HG03159 (cell line): ENCODE measurements at regions not wholly inside any gene's neighbourhood (a gene's known extent, or its start where the extent isn't known, plus 50 kb on each side); places are given as distances from the start of the nearest gene placed in this dataset.
"Not testable (repeated sequence)": the region's sequence is repeated elsewhere in the genome, so short reads cannot be mapped to it uniquely, and the experiment has no call there.

Experiments used
- ATAC-seq: cut with Tn5 transposase; IDR thresholded peaks from one replicate; pipeline ENCODE4 v1.9.1; 2021; ENCODE audit warnings: mild to moderate bottlenecking, moderate library complexity; ENCODE audit not compliant: unreplicated experiment

DNA sequence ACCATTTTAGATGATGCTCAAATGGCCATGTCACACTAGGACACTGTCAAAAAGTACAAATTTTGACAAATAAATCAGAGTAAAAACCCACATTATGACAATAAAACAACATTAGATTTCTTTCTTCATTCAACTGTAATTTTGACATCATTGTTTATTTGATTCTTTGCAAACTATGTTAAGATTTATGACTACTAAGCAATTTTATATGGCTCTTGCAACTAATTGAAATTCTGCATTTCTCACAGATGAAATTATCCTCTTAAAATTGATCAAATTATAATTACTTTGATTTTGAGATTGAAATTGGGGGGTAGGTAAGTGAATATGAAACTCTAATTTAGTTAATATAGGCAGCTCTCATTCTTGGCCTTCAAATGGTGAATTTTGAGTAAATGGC lies 59.8 kb downstream of the ATOH1 start:
- no peak for ATAC-seq

DNA sequence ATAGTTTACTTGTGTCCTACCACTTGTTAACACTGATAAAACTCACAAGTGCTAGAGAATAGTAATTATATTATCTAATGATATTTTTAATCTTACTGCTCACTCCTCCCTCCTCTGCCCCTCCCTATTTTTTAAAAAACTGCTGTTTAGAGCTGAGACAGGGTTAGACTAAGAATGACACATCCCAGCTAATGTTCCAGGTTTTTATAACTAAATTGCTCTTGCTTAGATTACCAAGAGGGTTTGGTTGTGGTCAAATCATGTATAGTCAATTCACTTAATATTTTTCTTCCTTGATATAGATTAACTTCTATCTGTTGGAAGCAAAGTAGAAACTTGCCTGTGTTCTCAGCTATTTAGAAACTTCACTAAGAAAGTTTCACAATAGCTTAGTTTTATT lies 60.2 kb downstream of the ATOH1 start:
- ATAC-seq, result no peak

DNA sequence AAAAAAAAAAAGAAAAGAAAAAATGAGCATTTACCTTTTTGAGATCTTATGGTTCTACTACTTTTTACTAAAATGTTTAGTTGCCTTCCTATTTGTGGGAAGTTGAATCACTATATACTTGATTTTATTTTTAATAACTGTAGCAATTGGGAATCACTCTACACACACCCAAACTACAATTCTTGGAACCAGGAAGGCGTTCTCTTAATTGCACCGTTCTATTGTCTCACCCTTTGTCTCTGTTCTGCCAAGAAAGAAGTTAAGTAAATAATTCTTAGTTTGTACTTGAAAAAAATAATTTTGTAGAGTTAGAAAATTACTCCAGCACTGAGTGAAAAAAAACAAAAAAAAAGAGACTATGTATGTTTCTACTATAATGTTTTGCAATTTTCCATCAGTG lies 62.7 kb downstream of the ATOH1 start:
- no peak for ATAC-seq

DNA sequence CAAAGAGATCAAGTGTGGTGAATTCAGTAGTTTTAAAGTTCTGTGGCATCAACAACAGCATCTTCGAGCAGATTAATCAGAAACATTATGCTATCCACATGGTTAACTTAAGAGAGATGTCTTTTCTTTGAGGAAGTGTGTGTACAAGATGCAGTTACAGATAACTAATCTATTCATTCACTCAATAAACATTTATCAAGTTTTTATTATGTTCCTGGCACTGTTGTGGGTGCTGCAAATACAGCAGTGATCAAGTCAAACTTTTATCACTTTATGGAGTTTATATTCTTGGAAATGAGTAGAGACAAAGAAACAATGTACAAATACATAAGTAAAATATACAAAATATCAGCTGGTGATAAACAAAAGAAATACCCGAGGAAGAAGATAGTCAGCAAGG lies 66.4 kb downstream of the ATOH1 start:
- no peak for ATAC-seq

DNA sequence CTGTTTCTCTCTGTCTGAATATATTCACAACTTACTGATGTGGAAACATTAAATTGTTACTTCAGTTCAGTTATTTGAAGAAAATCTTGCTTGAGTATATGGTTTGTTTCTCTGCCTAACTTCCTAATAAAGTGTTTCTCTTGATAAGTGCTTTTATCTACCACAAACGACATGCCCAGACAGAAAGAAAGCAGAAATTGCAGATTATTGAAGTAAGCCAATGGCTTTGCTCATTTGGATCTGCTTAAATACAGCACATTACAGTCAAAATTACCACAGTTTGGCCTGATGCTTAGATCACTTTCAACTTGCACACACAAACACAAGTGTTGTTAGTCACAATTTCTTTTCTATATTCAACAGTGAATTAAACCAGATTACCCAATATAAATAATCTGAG lies 68.0 kb downstream of the ATOH1 start:
- ATAC-seq, result no peak

DNA sequence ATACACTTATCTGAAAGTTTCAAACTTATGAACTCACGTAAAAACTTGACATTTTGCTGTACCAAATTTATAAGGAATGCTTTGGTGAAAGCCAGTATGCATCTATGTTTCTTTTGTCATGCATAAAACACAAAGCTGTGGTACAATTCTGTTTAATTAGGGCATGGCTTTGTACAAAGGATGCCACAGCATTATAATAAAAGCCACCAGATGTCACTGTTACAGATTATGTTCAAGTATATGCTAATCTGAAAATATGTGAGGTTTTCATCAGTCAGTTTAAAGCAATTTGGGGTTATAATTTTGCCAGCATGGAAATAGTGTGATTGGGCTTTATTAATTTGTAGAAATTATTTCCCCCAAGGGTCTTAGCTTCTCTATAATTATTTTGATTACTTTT lies 69.0 kb downstream of the ATOH1 start:
- ATAC-seq, result peak; percentile 79

DNA sequence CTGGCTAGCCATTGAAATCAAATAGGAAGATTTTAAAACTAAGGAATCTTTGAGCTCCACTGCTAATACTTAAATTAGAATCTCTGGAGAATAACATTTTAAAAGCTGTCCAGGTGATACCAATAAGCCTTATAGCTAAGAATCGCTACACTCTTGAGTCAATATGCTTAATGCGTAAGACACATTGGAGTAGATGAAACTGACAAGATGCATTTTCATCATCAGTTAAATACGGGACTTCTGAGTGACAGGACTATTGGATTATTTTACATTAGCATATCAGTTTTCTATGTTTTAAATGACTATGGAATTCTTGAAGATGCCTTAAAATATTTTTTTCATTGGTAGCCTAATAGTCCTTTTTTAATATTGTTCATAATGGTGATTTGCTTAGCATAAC lies 80.2 kb downstream of the ATOH1 start:
- no peak for ATAC-seq

DNA sequence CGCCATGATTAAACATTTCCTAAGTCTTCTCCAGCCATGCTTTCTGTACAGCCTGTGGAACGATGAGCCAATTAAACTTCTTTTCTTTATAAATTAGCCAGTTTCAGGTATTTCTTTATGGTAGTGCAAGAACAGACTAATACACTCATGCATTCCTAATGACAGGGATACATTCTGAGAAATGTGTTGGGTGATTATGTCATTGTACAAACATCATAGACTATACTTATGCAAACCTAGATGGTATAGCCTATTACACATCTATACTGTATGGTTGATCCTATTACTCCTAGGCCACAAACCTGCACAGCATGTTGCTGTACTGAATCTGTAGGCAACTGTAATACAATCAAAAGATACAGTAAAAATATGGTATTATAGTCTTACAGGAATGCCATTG lies 83.1 kb downstream of the ATOH1 start:
- ATAC-seq, result no peak

DNA sequence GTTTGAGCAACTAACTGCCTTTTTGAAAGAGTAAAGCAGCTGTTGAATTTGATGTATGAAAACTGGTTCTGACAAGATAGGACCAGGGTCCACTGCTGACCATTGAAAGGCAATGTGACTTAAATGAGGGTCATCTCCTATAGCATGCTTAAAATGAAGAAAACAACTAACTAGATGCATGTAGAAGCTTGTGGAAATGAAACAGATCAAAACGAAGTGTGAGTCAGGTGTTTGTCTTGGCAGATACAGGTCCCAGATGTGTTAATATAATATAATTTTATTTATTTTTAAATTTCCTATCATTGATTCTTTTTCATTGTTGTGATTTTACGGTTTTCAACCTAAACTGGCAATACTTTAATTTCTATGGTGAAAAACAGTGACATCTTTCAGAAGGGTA lies 83.6 kb downstream of the ATOH1 start:
- no peak for ATAC-seq

DNA sequence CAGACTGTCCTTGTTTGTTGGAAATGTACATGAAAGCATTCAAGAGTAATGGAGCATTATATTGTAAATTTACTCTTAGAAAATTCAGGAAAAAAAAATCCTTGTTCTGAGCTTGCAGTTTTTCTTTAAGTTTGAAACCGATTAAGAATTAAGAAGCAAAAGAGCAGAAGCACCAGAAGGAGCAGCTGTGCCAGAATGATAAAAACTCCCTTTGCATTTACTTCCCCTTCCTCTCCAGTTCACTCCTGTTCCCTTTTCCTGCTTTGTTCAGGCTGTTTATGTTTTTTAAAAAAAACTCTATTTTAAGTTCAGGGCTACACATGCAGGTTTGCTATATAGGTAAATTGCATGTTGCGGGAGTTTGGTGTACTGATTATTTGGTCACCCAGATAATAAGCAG lies 90.3 kb downstream of the ATOH1 start:
- no peak for ATAC-seq

DNA sequence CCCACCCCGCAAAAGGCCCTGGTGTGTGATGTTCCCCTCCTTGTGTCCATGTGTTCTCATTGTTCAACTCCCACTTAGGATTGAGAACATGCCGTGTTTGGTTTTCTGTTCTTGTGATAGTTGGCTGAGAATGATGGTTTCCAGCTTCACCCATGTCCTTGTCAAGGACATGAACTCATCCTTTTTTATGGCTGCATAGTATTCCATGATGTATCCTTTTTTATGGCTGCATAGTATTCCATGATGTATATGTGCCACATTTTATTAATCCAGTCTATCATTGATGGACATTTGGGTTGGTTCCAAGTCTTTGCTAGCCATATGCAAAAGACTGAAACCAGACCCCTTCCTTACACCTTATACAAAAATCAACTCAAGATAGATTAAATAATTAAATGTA lies 95.0 kb downstream of the ATOH1 start:
- not testable (repeated sequence) for ATAC-seq

DNA sequence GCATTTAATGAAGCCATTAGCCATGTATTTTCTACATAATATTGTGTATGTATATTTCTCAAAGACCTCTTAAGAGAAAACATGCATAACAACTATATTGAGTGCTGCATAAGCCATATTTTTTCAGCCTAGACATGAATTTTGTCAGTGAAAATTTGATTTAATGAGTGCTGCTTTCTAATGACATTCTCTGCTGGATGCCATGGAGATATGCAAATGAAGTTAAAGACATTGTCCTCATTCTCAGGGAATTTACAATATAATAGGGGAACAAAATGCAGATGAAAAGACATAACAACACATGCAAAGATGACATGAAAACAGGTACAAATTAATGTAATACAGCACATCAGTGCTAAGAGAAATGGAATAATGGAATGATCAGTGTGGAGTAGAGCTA lies 118.7 kb downstream of the ATOH1 start:
- no peak for ATAC-seq

DNA sequence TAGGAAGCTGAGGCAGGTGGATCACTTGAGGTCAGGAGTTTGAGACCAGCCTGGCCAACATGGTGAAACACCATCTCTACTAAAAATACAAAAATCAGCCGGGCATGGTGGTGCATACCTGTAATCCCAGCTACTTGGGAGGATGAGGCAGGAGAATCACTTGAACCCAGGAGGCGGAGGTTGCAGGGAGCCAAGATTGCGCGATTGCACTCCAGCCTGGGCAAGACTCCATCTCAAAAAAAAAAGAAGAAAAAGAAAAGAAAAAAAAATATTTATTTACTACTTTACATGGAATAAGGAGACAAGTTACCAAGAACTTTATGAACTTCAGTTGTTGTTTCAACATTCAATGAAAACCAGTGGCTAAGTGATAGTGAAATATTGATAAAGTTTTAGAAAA lies 121.7 kb downstream of the ATOH1 start:
- not testable (repeated sequence) for ATAC-seq

DNA sequence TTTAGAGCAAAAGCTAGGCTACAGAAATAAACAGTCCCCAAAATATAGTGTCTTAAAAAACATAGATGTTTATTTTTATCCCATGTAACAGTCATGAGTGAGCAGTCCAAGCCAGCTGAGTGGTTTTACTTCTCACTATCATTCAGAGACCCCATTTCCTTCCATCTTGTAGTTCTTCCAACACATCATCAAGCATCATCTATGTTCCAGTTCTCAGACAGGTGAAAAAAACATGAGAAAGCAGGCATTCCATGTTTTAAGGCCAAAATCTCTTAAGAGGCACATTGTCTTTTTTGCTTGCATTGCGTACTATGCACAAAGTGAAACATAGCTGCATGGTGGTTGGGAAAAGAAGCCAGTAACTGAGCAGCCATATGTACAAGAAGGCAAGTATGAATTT lies 128.6 kb downstream of the ATOH1 start:
- ATAC-seq, result no peak

DNA sequence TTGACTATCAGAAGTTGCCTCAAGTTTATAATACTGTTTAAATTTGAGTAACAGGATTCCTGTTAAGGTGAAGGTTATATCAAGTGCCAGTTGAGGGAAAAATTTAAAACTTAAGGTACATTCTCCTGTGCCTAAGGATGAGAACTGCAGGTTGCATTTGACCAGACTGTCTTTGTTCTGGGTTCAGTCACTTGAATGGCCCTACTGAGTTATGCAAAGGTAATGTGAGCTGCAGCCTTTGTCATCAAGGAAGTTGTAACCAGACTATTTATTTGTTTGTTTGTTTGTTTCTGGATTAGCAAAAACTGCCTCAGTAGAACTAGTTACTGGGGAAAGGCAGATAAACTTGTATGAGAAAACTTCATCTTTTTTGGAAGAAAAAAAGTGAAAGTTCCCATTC lies 131.9 kb downstream of the ATOH1 start:
- ATAC-seq, result no peak

DNA sequence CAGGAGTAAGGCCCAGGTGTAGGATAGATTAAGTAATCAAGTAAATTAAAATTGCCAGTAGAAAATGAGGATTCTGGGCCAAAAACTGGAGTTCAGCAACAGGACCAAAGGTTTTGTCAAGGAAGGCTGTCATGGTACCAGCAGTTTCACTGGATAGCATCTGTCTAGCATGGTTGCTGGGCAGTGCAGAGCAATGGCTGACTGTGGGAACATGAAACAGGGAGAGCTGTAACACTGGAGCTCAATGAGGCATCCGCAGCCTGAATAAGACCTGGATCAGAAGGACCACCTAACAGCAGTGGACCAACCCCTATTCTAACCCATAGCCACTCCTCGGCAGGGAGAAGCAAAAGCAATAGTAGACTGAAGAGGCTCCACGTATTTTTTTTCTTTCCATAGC lies 132.4 kb downstream of the ATOH1 start:
- ATAC-seq, result no peak

DNA sequence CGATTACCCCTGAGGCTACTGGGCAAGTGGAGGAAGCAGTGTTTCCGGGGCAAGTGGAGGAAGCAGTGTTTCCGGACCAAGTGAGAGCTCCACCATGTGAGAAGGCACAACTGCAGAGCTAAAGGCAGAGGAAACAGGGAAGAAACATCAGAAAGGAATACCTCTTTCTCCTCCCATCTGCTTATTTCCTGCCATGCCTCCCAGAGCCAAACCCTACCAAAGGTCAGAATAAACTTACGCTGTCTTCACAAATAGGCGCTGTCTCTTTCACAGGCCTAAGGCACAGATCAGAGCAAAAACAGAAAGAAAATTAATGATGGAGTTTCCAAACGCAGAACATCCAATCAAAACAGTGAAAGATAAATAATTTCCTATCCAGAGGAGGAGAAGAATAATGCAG lies 153.0 kb downstream of the ATOH1 start:
- no peak for ATAC-seq

DNA sequence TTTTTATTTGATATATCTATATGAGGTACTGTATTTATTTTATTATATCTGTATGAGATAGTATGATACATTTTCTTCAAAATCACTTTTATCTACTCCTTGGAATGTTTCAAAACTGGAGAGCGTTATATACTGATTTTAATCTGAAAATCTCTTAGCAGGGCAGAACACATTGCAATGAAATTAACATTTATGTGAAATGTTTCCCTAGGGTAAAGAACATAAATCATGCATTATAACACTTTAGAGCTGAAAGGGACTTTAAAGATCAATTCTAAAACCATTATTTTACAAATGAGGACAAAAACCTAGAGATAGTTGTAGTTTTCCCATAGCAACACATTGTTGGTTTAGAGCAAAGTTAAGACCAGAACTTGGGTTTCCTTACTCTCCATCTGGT lies 153.7 kb downstream of the ATOH1 start:
- ATAC-seq, result no peak

DNA sequence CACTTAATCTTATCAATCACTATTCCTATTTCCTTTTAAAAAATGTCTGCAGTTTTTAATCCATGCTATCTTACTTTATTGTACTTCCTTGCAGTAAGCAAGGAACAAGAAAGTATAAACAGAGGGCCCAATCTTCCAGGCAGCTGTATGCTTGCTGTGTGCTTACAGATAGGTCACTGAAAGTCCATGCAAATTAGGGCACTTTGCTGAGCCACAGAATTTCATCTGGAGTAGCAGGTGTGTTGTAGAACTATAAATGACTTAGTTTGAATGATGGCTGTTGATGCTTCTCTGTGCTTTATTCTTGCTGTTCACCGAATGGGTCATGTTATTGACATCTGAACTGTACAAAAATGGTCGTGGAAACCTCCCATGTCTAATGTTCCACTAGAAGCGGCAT lies 154.6 kb downstream of the ATOH1 start:
- ATAC-seq, result peak; percentile 95

DNA sequence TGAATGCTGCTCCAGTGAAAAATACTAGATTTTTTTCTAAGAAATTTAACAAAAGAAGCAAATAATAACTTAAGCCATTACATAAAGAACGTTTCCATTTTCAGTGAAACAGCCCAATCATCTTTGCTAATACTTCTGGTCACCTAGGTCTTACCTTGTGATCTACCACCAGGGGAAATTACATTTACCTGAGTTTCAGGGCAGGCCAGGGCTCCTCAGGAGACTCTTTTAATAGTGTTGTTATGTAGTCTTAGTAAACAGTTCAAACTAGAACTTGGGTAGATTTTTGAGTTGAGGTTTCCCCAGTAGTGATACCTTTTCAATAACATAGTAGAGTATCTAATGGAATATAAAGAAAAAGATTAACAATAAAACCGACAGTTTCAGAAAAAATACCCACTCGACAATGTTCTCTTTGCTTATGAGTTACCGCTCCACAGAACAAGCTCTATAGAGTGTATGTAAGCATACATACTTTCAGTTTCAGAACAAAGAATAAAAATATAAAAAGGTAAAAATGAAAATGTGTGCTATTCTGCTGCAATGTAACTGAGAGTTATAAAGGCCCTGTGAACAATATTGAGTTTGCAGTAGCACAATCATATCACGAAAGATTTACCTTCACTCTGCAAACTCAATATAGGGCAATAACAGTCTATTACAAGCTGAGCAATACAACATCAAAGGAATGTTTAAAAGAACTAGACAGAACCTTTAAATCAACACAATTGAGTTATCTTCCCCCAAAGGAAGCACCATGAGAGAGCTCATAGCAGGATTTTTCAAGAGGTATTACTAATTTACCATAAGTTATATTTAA lies 165.8 kb downstream of the ATOH1 start:
- no peak for ATAC-seq

DNA sequence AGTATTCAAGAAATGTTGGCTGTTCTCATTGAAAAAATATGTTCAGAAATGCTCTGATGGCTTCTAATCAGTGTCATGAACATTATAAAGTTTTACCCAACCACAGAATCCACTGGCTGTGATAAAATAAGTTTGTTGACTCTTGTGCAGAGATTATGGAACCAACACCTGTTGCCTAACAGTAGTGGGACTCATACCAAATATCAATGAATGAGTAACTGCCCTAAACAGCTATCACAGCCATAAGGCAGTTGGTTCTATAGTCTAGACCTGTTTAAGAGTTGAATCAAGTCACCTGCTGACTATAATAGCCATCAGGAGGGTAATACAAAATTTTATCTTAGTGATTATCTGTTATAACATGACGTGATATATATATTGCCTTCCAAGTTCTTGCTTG lies 168.3 kb downstream of the ATOH1 start:
- ATAC-seq, result no peak

DNA sequence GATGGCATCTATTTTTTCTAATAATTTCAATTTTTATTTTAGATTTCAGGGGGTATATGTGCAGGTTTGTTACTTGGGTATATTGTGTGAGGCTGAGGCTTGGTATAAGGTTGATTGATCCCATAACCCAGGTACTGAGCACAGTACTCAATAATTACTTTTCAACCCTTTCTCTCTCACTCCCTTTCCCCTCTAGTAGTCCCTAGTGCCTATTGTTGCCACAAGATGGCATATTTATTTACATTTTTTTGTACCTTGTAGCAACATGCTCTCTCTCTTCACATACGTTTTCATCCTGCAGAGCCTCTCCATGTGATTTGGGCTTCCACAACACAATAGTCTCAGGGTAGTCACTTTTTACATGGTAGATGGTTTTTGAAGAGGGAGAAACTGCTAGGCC lies 172.0 kb downstream of the ATOH1 start:
- no peak for ATAC-seq

DNA sequence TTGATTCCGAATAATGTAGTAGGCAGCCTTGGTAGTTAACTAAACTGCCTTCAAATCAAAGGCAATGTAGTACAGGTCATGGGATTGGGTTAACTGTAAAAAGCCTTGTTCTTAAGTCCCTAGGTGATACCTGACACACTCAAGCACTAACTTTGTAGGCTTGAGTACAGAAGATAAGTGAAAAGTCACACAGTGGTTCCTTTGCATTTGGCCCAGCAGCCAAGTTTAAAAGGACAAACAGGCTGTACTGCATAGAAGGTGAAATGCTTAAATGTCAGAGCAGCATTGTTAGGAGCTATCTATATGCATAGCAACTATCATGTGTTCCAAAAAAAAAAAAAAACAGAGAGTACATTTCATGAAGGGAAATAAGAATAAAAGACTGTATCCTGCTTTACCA lies 178.4 kb downstream of the ATOH1 start:
- ATAC-seq, result no peak
